ENCODE measurements at regions not wholly inside any gene's neighbourhood (a gene's known extent, or its start where the extent isn't known, plus 50 kb on each side); places are given as distances from the start of the nearest gene placed in this dataset.

DNA sequence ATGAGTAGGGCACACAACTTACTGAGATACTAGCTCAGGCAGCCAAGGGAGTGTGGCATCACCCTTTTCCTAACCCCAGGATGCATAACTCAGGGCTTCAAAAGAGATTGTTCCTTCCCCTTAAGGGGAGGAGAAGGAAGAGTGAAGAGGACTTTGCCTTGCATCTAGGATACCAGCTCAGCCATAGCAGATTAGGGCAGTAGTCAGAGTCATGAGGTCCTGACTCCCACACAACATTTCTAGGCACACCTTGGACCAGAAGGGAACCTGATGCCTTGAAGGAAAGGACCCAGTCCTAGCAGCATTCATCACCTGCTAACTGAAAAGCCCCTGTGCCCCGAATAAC lies 1433.2 kb upstream of the TMEFF2 start:
- TF ChIP-seq CTCF (conservative IDR thresholded peaks at IDR 0.05; ENCODE audit: low read depth, low read length): no peak
- no peak for TF ChIP-seq EZH2phosphoT487 (IDR thresholded peaks at IDR 0.05; ENCODE audit: borderline replicate concordance, low read length)
- TF ChIP-seq EZH2 (IDR thresholded peaks at IDR 0.05; ENCODE audit: low read length, unreplicated experiment): no peak
